Lower leg skin (tissue), 3 donors: ENCODE measurements at regions not wholly inside any gene's neighbourhood (a gene's known extent, or its start where the extent isn't known, plus 50 kb on each side); places are given as distances from the start of the nearest gene placed in this dataset.

Experiments used
- CTCF ChIP-seq, 3 donors: fragments of 450-650 bp; IDR thresholded peaks; one replicate each; pipeline ENCODE4 v1.5.1; 2016; ENCODE audit warnings: antibody characterized with exemption in 3 of 3, mild to moderate bottlenecking in 3 of 3, moderate library complexity in 2 of 3
- POLR2A ChIP-seq, 2 donors: fragments of 450-650 bp; IDR thresholded peaks; one replicate each; pipeline ENCODE4 v1.6.1; 2016 to 2017; ENCODE audit warnings: antibody characterized with exemption in 2 of 2, mild to moderate bottlenecking in 1 of 2, moderate library complexity in 1 of 2

DNA sequence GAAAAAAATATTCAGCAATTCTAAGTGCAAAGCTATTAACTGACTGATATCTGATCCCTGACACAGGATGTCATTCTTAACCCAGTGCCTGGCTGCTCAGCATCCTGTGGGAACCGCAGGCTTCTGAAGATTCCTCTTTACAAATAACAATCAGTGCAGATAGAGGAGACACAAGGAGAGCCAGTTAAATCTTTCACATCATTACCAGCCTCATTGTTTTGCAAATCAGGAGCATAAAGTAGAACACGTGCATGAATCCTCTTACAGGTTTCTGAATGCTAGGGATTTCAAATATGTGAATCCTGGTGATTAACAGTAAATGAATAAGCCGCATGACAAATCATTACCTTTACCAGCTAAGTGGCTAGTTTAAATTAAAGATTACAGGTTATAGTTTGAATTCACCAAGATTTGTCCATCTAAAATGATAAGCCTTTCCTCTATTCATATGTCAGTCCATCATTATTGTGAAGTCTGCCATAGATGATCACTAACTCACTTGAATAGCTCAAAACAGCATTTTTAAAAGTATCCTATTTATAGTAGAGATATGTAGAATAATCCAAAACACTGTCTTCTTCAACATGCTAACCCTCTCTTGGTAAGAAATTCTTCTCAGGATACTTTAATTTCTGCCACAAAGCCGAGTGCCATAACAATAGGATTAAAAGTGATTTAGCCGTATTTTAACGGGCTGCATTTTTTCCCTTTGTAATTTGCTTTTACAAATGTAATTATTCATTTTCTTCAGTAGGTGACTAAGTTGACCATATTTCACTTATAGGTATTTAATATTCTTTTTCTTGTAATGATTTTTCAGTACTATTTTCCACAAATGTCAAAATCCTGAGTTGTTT lies 367.3 kb upstream of the EPHA7 start:
- TF ChIP-seq CTCF (IDR thresholded peaks at IDR 0.05) (no peak), POLR2A (IDR thresholded peaks at IDR 0.05) (no peak)
